GM18519 (cell line): ENCODE measurements at regions not wholly inside any gene's neighbourhood (a gene's known extent, or its start where the extent isn't known, plus 50 kb on each side); places are given as distances from the start of the nearest gene placed in this dataset.
"Not testable (repeated sequence)": the region's sequence is repeated elsewhere in the genome, so short reads cannot be mapped to it uniquely, and the experiment has no call there.

Experiments
- ATAC-seq: cut with Tn5 transposase; IDR thresholded peaks from one replicate; pipeline ENCODE4 v1.9.1; 2021; ENCODE audit warnings: mild to moderate bottlenecking, moderate library complexity; ENCODE audit not compliant: unreplicated experiment, low FRiP score

- ATAC-seq = no peak
These were observed 105.4 kb downstream of the TTC8 start for GRCh38 chr14:88929656-88930436.

- no peak for ATAC-seq
These were observed 107.1 kb downstream of the TTC8 start for GRCh38 chr14:88931321-88932110.

- no peak for ATAC-seq
These were observed 108.7 kb downstream of the TTC8 start for GRCh38 chr14:88933191-88933590.

- no peak for ATAC-seq
These were observed 109.9 kb downstream of the TTC8 start for GRCh38 chr14:88934351-88934806.

- ATAC-seq = no peak
These were observed 110.6 kb downstream of the TTC8 start for GRCh38 chr14:88935083-88935482.

GRCh38 chr14:88937706-88938105 lies 113.3 kb downstream of the TTC8 start:
- no peak for ATAC-seq

- no peak for ATAC-seq
These were observed 116.2 kb downstream of the TTC8 start for GRCh38 chr14:88940671-88941070.

GRCh38 chr14:88941414-88941813 lies 117.0 kb downstream of the TTC8 start:
- no peak for ATAC-seq

- ATAC-seq = no peak
These were observed 123.5 kb downstream of the TTC8 start for GRCh38 chr14:88947646-88948598.

- ATAC-seq = no peak
These were observed 125.6 kb downstream of the TTC8 start for GRCh38 chr14:88950069-88950468.

GRCh38 chr14:88951370-88951769 lies 126.9 kb downstream of the TTC8 start:
- no peak for ATAC-seq

- ATAC-seq = no peak
These were observed 128.4 kb downstream of the TTC8 start for GRCh38 chr14:88952901-88953300.

- no peak for ATAC-seq
These were observed 131.0 kb downstream of the TTC8 start for GRCh38 chr14:88955455-88955854.

- ATAC-seq = no peak
These were observed 136.0 kb downstream of the TTC8 start for GRCh38 chr14:88960496-88960895.

GRCh38 chr14:88961214-88961613 lies 136.8 kb downstream of the TTC8 start:
- no peak for ATAC-seq

GRCh38 chr14:88962356-88962755 lies 137.9 kb downstream of the TTC8 start:
- no peak for ATAC-seq

GRCh38 chr14:88967299-88967698 lies 142.8 kb downstream of the TTC8 start:
- ATAC-seq = no peak

GRCh38 chr14:88975043-88975830 lies 150.8 kb downstream of the TTC8 start:
- no peak for ATAC-seq

- ATAC-seq = no peak
These were observed 151.5 kb downstream of the TTC8 start for GRCh38 chr14:88975926-88976325.

- ATAC-seq = not testable (repeated sequence)
These were observed 156.5 kb downstream of the TTC8 start for GRCh38 chr14:88980907-88981306.
